ENCODE measurements at regions not wholly inside any gene's neighbourhood (a gene's known extent, or its start where the extent isn't known, plus 50 kb on each side); places are given as distances from the start of the nearest gene placed in this dataset.

GRCh38 chr15:62636823-62637573, 405.5 kb upstream of the TPM1 start:
- TF ChIP-seq EZH2 (IDR thresholded peaks at IDR 0.05; ENCODE audit: low read depth) (no peak), CTCF (conservative IDR thresholded peaks at IDR 0.05) (no peak)
- Histone ChIP-seq H3K79me2 (ENCODE audit: low read depth) (no peaks in the 10 kb centered on the region), H3K4me2 (no peak overlapping the region), H2AFZ (no peak overlapping the region), H4K20me1 (ENCODE audit: insufficient read depth) (no peaks in the 10 kb centered on the region), H3K4me1 (replicated peaks; ENCODE audit: insufficient read depth) (no peaks in the 10 kb centered on the region), H3K27me3 (ENCODE audit: insufficient read depth, low read depth) (no peaks in the 10 kb centered on the region), H3K36me3 (ENCODE audit: low read depth) (no peaks in the 10 kb centered on the region), H3K9me2 (ENCODE audit: insufficient read depth) (no peaks in the 10 kb centered on the region), H3F3A (ENCODE audit: insufficient read depth, low read depth) (no peaks in the 10 kb centered on the region), H3K27ac (no peak overlapping the region), H3K4me3 (no peak overlapping the region), H3K9me3 (ENCODE audit: insufficient read depth, low read depth) (no peaks in the 10 kb centered on the region)
- ChIA-PET CTCF (no interaction called here), POLR2A (ENCODE audit: unreplicated experiment) (no interaction called here)
- intact Hi-C loops (cut with micrococcal nuclease; ENCODE audit: unreplicated experiment) = no loop called here
- no TSS peak for BruUV-seq (replicated peaks)
- no peak for DNase-seq

- H3K79me2 ChIP-seq (ENCODE audit: low read depth) = no peaks in the 10 kb centered on the region
- no peaks in the 10 kb centered on the region for H3K27me3 ChIP-seq (ENCODE audit: insufficient read depth, low read depth)
- POLR2A ChIA-PET (ENCODE audit: unreplicated experiment) = no interaction called here
- H3K36me3 ChIP-seq (ENCODE audit: low read depth) = no peaks in the 10 kb centered on the region
- H3K4me2 ChIP-seq = no peak overlapping the region
- no peaks in the 10 kb centered on the region for H3F3A ChIP-seq (ENCODE audit: insufficient read depth, low read depth)
- DNase-seq = no peak
- no peaks in the 10 kb centered on the region for H3K4me1 ChIP-seq (replicated peaks; ENCODE audit: insufficient read depth)
- intact Hi-C loops (cut with micrococcal nuclease; ENCODE audit: unreplicated experiment) = no loop called here
- H3K4me3 ChIP-seq = no peak overlapping the region
- no peak overlapping the region for H3K27ac ChIP-seq
- H3K9me3 ChIP-seq (ENCODE audit: insufficient read depth, low read depth) = no peaks in the 10 kb centered on the region
- H3K9me2 ChIP-seq (ENCODE audit: insufficient read depth) = no peaks in the 10 kb centered on the region
- TF ChIP-seq CTCF (conservative IDR thresholded peaks at IDR 0.05) (no peak), EZH2 (IDR thresholded peaks at IDR 0.05; ENCODE audit: low read depth) (no peak)
- H4K20me1 ChIP-seq (ENCODE audit: insufficient read depth) = no peaks in the 10 kb centered on the region
- no TSS peak for BruUV-seq (replicated peaks)
- CTCF ChIA-PET = no interaction called here
- no peak overlapping the region for H2AFZ ChIP-seq
Observed at GRCh38 chr15:62637574-62637897, 405.0 kb upstream of the TPM1 start.

- POLR2A ChIA-PET (ENCODE audit: unreplicated experiment) = no interaction called here
- Histone ChIP-seq H3K4me3 (no peak overlapping the region), H3K9me2 (ENCODE audit: insufficient read depth) (no peaks in the 10 kb centered on the region), H3F3A (ENCODE audit: insufficient read depth, low read depth) (no peaks in the 10 kb centered on the region), H3K36me3 (ENCODE audit: low read depth) (no peaks in the 10 kb centered on the region), H2AFZ (no peak overlapping the region), H3K27me3 (ENCODE audit: insufficient read depth, low read depth) (no peaks in the 10 kb centered on the region), H3K4me2 (no peak overlapping the region), H3K4me1 (replicated peaks; ENCODE audit: insufficient read depth) (no peaks in the 10 kb centered on the region), H3K79me2 (ENCODE audit: low read depth) (no peaks in the 10 kb centered on the region), H4K20me1 (ENCODE audit: insufficient read depth) (no peaks in the 10 kb centered on the region), H3K9me3 (ENCODE audit: insufficient read depth, low read depth) (no peaks in the 10 kb centered on the region), H3K27ac (no peak overlapping the region)
- DNase-seq = no peak
- CTCF ChIA-PET = no interaction called here
- no TSS peak for BruUV-seq (replicated peaks)
- intact Hi-C loops (cut with micrococcal nuclease; ENCODE audit: unreplicated experiment) = no loop called here
- TF ChIP-seq CTCF (conservative IDR thresholded peaks at IDR 0.05) = no peak
- TF ChIP-seq EZH2 (IDR thresholded peaks at IDR 0.05; ENCODE audit: low read depth) = no peak
Observed at GRCh38 chr15:62637950-62638619, 404.5 kb upstream of the TPM1 start.
